NCI-H2029 treated with DMSO at 0.1 percent for 48 hours (cell line): ENCODE measurements at regions not wholly inside any gene's neighbourhood (a gene's known extent, or its start where the extent isn't known, plus 50 kb on each side); places are given as distances from the start of the nearest gene placed in this dataset.
"Not testable (repeated sequence)": the region's sequence is repeated elsewhere in the genome, so short reads cannot be mapped to it uniquely, and the experiment has no call there.

ENCODE experiments used
- DNase-seq: peaks from one replicate; lab custom pipeline; 2025; lab: John Stamatoyannopoulos, UW

DNA sequence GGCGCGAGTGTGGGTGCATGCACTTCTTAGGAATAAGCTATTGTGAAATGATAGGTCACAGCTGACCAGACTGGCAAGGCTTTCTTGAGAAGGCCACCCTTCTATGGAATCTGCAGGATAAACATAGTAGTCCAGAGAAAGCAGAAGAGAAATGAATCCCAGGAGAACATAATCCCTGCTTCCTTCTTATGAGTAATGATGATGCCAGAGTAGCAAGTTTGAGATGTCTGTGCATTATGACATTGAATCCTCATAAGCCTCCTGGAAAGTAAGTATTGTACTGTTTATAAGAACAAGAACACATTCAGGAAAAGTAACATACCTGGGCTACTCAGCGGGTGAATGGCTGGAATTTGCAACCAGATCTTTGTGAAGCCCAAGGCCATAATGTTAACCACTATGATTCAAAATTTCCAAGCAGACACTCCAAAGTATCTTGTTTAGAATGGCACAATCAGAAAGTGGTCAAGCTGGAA, 272.1 kb upstream of the HS3ST1 start:
- DNase-seq = no peak

DNA sequence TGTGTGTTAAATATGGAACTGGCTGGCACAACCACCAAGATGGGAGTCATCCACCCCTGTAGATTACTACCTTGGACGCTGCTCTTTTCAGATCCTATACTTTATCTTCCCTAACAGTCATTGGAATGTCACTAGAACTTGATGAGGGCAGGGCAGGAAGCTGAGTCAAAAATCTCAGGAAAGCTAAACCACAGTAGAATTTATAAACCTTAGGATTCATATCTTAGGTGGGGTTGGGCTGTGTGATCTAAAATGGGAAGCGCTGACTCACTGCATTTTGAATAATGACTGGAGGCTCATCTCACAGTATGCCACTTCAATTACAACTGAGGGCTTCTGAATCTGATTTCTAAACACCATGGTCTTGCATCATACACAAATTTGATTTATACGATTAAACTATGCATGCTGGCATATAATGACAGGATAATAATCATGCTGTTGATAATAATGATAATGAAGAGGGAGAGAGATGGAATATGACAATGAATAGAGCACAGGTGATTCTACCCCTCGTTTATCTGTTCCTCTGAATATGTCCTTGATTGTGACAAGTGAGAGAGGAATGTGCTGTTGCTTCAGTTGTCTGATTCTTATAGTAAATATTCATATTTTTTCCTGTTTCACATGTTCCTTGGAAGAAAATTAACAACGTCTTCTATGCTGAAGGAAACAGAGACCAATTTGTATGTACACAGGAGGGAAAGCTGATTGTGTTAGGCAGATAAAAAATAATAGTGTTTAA, 270.3 kb upstream of the HS3ST1 start:
- DNase-seq = no peak

DNA sequence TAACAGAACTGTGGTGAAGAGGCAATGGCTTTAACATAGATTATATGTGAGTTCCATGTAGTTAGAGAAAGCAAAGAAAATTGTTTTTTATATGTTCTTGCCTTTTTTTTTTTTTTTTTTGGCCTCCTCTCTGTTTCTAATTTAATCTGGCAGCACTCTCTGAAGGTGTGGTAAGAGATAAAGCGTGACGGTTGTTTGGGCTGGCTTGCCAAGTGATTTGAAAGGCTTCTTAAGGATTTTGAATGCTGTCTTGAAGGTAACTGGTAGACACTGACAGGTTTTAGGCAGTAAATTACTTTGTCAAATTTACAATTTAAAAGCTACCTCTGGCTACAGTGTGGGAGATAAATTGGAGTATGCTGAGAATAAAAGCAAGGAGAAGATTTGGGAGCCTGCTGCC, 269.3 kb upstream of the HS3ST1 start:
- no peak for DNase-seq

DNA sequence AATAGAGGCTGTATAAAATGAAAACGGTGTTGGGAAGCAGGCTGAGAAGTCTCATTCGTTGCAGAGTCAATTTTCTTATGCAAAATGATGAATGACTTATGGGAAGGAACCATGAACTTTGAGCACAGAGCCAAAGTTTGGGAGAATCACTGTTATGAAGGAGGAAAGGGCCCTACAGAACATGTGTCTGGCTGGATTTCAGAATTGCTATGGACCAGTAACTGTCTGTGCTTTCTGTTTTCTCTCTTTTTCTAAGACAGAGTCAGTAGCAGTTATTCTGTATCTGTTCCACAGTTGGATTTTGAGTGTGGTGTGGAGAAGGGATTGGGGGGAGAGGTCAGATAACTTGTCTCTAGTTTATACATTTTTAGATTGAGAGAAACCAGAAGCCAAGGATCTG, 265.0 kb upstream of the HS3ST1 start:
- DNase-seq = no peak

DNA sequence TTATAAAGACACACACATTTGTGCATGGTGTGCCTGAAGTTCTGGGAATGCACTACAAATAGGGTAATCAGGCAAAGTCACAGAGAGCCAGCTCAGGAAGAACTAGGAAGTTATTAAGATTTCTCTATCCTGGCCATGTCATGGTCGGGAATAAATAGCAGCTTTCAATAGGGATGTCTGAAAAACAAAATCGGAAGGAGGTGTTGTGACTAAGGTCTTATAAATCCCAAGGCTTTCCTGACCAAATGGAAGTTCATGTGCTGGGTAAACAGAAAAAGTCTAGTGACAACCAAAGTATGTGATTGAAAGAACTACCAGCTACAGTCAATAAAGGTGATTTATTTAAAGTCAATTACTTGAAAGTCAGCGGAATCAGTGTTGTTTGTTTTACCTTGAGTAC, 262.5 kb upstream of the HS3ST1 start:
- no peak for DNase-seq

DNA sequence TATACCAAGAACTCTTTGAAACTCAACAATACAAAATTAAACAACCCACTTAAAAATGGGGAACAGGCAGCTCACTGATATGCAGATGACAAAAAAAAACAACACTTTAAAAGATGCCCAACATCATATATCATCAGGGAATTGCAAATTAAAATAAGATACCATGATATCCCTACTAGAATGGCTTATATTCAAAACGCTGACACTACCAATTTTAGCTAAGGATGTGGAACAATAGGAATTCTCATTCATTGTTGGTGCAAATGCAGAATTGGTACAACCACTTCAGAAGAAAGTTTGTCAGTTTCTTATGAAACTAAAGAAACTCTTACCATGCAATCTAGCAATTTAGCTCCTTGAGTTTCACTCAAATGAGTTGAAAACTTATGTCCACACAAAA, 259.0 kb upstream of the HS3ST1 start:
- DNase-seq = no peak

DNA sequence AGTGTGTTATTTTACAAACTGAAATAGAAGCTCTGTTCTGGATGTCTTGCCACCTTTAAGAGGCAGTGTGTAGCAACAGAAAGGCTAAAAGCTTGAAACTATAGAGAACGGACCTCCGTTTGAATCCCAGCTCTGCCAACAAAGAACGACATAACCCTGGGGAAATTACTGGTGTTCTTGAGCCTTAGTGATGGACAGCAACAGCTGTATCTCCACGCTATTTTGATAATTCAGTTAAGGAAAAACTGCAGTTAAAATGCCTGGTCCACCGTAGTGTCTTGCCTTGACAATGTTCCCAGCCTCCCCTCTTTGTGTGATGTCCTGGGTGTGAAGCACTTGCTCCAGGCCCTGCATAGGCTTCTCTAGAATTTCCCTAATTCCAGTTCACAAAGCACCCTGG, 256.8 kb upstream of the HS3ST1 start:
- no peak for DNase-seq

DNA sequence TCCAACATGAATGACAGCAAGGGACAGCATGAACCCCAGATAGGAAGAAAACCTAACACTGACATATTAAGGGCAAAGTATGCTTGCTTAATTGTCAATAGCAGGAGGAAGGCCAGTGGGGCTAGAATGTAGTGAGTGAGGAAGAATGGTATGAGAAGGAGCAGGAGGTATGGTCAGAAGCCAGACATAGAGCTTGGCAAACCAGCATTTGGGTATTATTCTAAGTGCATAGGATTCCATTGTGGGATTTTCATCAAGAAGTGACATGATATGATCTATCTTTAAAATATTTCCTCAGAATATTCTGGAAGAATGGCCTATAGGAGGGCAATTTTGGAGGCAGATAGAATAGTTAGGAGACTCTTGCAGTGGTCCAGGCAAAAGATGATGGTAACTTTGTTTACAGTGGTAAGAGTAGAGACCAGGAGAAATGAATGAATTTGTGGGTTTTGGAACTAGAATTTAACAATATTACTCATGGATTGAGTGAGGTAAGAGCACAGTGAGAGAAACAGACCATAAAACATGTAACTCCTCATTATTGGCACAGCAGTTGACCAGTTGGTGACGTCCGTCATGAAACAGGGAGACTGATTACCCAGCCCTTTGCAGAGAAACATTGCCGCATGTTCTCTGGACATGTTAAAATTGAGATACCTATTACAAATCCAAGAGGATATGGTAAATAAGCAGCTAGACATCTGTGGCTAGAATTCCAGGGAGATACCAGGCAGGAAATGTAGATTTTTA, 246.5 kb upstream of the HS3ST1 start:
- DNase-seq = no peak

DNA sequence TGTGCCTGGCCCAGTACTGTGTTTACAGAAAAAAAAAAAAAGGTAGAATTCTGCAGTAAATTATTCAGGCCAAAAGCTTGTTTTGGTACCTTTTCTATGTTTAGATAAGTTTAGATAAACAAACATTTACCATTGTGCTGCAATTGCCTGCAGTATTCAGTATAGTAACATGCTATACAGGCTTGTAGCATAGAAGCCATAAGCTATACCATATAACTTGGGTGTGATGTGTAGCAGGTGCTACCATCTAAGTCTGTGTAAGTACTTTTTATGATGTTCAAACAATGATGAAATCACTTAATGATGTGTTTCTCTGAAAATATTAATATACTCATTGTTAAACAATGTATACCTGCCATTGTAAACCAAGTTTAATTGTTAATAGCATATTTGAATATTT, 241.6 kb upstream of the HS3ST1 start:
- DNase-seq = no peak

DNA sequence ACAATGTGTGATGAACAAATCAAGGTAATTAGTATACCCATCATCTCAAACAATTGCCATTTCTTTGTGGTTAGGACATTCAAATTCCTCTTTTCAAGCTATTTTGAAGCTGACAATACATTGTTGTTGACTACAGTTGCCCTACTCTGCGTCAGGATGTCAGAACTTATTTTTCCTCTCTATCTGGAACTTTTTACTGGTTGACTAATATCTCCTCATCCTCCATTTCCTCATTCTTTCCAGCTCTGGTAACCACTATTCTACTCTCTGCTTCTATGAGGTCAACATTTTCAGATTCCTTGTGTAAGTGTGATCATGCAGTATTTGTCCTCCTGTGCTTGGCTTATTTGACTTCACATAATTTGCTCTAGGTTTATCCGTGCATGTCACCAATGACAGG, 240.5 kb upstream of the HS3ST1 start:
- DNase-seq = no peak

DNA sequence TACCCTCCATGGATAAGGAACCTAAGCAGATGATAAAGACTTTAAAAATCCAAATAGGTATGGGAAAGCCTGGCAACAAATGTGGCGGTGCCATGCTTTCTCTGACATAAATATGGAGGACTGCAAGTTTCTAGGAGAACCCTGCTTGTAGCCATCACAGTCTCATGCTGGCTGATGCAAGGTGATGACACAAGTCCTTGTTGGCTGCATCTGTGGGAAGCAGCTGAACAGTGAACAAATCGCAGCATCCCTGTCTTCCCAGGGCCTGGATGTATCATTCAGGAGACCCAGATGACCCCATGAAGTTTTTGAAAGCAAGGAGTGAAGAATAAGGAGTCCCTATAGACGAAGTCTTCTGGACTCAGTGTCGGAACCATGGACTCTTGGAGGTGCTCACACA, 234.4 kb upstream of the HS3ST1 start:
- no peak for DNase-seq

DNA sequence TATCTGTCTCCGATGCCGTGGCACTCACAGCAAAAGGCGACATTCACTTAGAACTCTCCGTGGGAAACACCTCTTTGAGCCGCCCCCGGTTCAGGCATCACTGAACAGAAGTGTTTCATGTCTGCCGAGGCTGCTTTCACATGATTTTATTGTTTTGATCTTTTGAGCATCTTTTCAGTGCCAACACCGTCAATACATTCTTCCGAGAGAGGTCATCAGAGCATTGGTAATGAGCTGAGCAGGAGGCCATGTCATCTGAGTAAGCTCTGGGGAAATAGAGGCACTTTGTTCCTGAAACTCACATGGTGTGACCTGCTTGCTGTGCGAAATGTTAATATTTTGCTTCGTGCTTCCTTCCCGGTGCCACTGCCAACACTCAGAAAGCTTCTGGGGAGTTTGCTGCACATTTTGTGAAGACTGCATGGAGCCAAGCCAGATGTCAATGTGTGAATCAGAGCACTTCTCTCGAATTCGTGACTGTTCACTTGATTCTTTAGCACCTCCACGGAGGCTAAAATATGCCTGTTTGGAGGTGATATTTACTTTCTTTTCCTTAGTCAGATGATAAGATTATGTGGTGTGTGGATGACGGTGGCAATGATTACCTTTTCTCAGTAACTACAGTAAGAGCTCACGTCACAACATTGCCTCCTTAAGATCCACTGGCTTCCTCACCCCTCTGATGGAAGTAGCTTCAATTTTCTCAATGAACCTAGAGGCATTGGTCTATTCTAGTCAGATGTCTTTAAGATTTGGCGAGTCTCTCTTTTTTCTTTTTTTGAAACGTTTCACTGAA, 222.3 kb upstream of the HS3ST1 start:
- no peak for DNase-seq

DNA sequence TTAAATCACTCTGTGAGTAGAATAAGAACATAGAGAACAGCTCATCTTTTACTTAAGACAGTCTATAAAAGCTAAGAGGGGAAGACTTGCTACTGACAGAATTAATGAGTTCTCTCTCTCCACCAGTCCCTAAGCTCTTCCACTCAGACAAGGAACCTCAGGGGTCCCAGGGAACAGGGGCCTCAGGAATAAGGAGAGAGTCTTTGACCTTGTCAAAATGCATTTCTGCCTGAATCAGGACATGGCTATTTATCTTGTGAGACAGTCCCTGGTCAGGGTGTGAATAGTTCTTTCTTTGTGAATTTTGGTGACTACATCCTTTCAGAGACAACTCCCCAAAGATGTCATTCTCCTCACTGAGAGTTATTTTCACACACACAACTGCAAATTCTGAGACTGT, 218.7 kb upstream of the HS3ST1 start:
- no peak for DNase-seq

DNA sequence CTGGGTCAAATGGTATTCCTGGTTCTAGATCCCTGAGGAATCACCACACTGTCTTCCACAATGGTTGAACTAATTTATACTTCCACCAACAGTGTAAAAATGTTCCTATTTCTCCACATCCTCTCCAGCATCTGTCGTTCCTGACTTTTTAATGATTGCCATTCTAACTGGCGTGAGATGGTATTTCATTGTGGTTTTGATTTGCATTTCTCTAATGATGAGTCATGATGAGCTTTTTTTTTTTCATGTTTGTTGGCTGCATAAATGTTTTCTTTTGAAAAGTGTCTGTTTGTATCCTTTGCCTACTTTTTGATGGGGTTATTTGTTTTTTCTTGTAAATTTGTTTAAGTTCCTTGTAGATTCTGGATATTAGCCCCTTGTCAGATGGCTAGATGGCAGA, 214.4 kb upstream of the HS3ST1 start:
- DNase-seq = not testable (repeated sequence)

DNA sequence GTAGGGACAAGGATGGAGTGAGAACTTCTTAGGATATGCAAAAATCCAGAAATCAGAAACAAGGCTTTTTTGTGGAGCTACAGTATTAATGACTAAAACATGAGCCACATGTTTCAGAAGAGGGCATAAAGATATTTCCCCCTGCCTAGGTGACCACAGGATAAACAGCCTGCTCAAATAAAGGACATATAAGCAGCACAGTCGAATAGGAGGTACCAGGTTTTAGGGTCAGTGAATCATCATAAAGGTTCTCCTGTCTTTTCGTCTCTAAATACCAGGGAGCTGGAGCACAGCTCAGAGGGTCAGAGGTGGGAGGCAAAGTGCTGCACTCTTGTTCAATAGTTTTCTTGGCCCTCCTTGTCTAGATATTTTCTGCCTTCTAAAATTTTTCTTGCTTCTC, 211.9 kb upstream of the HS3ST1 start:
- DNase-seq = no peak

DNA sequence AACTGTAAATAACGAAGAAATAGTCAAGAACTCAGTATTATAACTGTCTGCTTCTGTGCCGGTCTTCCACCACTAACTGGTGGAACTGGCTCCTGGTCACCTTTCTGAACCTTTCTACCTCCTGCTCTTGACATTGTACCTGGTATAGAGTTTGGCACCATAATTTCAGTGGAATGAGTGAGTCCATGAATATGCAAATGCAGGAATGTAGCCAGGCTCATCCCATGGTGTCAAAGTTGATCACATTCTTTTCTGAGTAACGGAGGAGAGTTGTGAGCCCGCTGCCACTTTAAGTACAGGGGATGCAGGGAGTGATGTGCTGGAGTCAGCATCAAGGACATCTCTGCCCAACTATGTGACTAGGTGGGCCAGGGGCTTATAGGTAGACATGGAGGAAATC, 207.9 kb upstream of the HS3ST1 start:
- DNase-seq = no peak

DNA sequence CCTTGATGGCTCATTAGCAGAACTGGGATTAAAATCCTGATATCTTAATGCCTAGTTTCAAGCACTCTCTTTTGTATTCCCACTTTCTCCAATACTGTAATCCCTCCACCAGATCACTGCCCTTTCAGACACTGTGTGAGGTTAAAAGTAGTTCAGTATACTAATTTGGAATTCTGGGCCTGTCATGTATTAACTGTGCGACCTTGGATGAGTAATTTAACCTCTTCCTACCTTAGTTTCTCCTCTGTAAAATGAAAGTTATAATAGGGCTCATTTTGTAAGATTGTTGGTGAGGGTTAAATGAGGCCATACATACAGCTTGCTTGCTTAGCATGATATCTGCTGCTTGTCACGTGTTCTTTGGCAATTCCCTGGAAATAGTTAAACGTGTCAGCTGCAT, 207.3 kb upstream of the HS3ST1 start:
- no peak for DNase-seq

DNA sequence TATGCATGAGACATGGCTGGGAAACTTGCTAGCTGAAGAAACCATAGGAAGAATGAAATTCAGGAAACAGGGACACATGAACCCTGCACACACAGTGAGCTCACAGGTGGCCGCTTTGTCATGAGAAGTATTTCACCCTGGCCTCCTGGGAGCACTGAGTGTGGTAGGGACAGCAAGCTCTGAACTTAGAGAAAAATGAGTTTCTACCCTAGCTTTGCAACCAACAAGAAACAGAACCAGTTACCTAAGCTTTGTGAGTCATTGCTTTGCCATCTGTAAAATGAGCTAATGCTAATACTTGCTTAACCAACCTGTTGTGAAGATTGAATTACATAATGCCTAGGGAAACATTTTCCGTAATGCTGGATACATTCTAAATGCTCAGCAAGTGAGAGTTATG, 206.6 kb upstream of the HS3ST1 start:
- DNase-seq = peak; percentile 18

DNA sequence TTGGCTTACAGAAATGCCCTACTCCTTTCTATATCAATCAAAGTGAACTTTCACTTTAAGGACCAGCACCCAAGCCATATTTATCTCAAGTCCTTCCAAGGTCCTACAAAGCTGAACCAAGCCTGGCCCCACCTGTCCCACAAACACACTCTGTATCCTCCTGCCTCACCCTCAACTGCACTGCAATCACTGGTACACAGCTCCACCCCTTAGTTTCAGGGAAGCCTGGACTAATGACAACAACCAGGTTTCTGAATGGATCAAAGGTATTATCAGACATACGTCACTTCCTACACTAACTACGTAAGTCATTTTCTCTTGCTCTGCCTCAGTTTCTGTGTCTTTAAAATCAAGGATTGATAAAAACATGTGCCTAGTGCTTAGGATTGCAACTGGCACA, 205.6 kb upstream of the HS3ST1 start:
- DNase-seq = no peak

DNA sequence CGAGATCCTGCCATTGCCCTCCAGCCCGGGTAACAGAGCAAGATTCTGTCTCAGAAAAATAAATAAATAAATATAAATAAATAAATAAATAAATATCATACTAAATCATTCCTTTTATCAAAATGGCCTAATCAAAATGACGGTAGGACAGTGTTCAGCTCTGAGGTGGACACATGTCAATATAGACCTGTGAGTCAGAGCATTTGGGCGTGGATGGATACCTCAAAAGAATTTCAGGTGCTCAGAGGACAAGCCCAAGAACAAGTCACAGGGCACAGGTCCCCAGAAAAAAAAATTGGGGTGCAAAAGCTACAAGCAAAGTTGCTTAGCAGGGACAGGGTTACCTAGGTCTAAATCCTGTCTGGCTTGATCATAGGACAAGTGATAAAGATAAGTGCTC, 204.7 kb upstream of the HS3ST1 start:
- DNase-seq = no peak

DNA sequence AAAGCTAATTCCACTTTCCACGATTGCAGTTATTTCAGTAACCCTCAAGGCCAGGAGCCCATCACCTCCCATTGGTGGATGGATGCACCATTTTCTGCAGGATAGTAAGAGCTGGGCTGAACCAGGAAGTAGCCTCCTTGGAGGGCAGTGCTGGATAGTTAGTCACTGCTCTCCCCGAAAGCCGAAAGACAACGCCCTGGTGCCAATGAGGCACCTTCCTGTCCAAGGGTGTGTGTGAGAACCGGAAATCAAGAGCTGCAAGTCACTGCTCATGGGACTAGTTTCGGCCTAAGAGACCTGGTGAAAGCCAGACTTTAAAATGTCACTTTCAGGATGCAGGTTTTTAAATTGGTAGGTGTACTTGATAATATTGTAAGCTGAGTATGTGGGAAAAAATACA, 203.8 kb upstream of the HS3ST1 start:
- no peak for DNase-seq

DNA sequence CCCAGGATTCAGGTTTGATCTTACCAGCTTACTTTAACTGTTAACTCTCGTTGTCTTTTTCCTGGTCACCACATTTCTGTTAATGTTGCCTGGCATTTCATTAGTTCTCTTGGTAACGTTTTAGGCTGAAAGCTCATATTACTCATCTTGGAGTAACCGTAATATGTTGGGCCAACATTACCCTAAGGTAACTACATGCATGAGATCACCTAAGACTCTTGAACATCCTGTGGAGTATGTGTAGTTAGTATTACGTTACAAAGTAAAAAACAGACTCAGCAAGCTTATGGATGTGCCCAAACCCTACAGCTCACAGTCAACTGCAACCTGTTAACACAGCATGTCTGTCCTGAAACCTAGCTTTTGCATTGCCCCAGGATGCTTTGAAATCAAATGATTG, 203.3 kb upstream of the HS3ST1 start:
- peak; percentile 78 for DNase-seq

DNA sequence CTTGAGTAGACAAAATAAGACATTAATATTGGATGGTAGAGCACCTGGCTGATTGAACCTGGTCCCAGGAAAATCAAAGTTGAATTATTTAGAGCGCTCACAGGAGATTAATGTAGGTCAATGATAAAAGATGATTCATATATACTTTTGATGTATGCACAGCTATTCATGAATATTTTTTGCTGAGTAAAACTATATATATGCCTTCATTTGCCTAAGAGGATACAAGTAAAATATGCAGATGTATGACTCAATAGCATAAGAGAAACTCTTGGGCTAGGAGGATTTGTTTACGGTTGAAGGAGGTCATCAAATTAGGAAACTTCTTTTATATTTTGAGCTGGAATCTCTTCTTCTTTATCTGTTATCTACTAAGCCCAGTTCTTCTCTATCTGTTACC, 202.7 kb upstream of the HS3ST1 start:
- no peak for DNase-seq
